H9 (cell line): ENCODE measurements at regions not wholly inside any gene's neighbourhood (a gene's known extent, or its start where the extent isn't known, plus 50 kb on each side); places are given as distances from the start of the nearest gene placed in this dataset.

ENCODE experiments used
- DNase-seq: peaks from one replicate; pipeline ENCODE4 v3.0.0-alpha.2; 2017
- H2AFZ ChIP-seq: one replicate; pipeline ENCODE4 v1.6.1; 2013; ENCODE audit warnings: mild to moderate bottlenecking, low read length, control low read depth, moderate library complexity
- H2AK5ac ChIP-seq: 2 replicates; pipeline ENCODE4 v1.6.1; 2013; ENCODE audit warnings: low read length, control low read depth, mixed read lengths; ENCODE audit not compliant: insufficient read length
- H2BK120ac ChIP-seq: one replicate; pipeline ENCODE4 v1.6.1; 2013; ENCODE audit warnings: low read depth, mild to moderate bottlenecking, low read length, control low read depth, inconsistent platforms; ENCODE audit not compliant: poor library complexity, severe bottlenecking
- H2BK12ac ChIP-seq: 2 replicates; pipeline ENCODE4 v1.6.1; 2013; ENCODE audit warnings: low read length, control low read depth, mixed read lengths, low read depth; ENCODE audit not compliant: insufficient read length
- H2BK15ac ChIP-seq: 2 replicates; pipeline ENCODE4 v1.6.1; 2013; ENCODE audit warnings: low read depth, low read length, control low read depth
- H2BK20ac ChIP-seq: one replicate; pipeline ENCODE4 v1.6.1; 2013; ENCODE audit warnings: low read depth, mild to moderate bottlenecking, low read length, control low read depth, inconsistent platforms; ENCODE audit not compliant: poor library complexity, severe bottlenecking
- H2BK5ac ChIP-seq: 2 replicates; pipeline ENCODE4 v1.6.1; 2013; ENCODE audit warnings: low read length, control low read depth, mixed read lengths; ENCODE audit not compliant: insufficient read length
- H3K14ac ChIP-seq: 2 replicates; pipeline ENCODE4 v1.6.1; 2013; ENCODE audit warnings: low read length, control low read depth; ENCODE audit not compliant: insufficient read depth
- H3K18ac ChIP-seq: 2 replicates; pipeline ENCODE4 v1.6.1; 2013; ENCODE audit warnings: low read depth, mild to moderate bottlenecking, mixed read lengths, low read length, control low read depth; ENCODE audit not compliant: insufficient read length
- H3K23ac ChIP-seq: 2 replicates; pipeline ENCODE4 v1.6.1; 2013; ENCODE audit warnings: low read length, control low read depth, mixed read lengths, low read depth; ENCODE audit not compliant: insufficient read length
- H3K23me2 ChIP-seq: 2 replicates; pipeline ENCODE4 v1.6.1; 2013; ENCODE audit warnings: low read depth, mild to moderate bottlenecking, mixed read lengths, low read length, control low read depth; ENCODE audit not compliant: insufficient read length, poor library complexity, severe bottlenecking
- H3K27ac ChIP-seq: 2 replicates; pipeline ENCODE4 v1.5.1; 2013; ENCODE audit warnings: low read length, control low read depth, mixed read lengths, low read depth; ENCODE audit not compliant: insufficient read length
- H3K27me3 ChIP-seq: 2 replicates; pipeline ENCODE4 v1.6.1; 2013; ENCODE audit warnings: low read length, control low read depth, inconsistent platforms; ENCODE audit not compliant: insufficient read depth
- H3K4ac ChIP-seq: 2 replicates; pipeline ENCODE4 v1.6.1; 2013; ENCODE audit warnings: low read depth, mild to moderate bottlenecking, control low read depth, inconsistent platforms, low read length, moderate library complexity
- H3K4me1 ChIP-seq: 2 replicates; pipeline ENCODE4 v1.6.1; 2013; ENCODE audit warnings: low read length, control low read depth, inconsistent platforms; ENCODE audit not compliant: insufficient read depth
- H3K4me2 ChIP-seq: 2 replicates; pipeline ENCODE4 v1.6.1; 2013; ENCODE audit warnings: low read length, control low read depth, mixed read lengths; ENCODE audit not compliant: insufficient read length, insufficient read depth
- H3K56ac ChIP-seq: 2 replicates; pipeline ENCODE4 v1.6.1; 2013; ENCODE audit warnings: low read depth, mild to moderate bottlenecking, mixed read lengths, low read length, control low read depth; ENCODE audit not compliant: insufficient read length
- H3K79me1 ChIP-seq: 2 replicates; pipeline ENCODE4 v1.6.1; 2013; ENCODE audit warnings: low read depth, mild to moderate bottlenecking, moderate library complexity, low read length, control low read depth, inconsistent platforms; ENCODE audit not compliant: insufficient read depth, poor library complexity, severe bottlenecking
- H3K79me2 ChIP-seq: 2 replicates; pipeline ENCODE4 v1.6.1; 2013; ENCODE audit warnings: low read length, control low read depth, inconsistent platforms; ENCODE audit not compliant: insufficient read depth
- H3K9ac ChIP-seq: 2 replicates; pipeline ENCODE4 v1.6.1; 2013; ENCODE audit warnings: low read length, control low read depth, mixed read lengths; ENCODE audit not compliant: insufficient read length; ENCODE audit errors: extremely low read depth
- H3K9me3 ChIP-seq: one replicate; pipeline ENCODE4 v1.6.1; 2013; ENCODE audit warnings: low read depth, low read length, inconsistent platforms; ENCODE audit not compliant: control insufficient read depth
- H3T11ph ChIP-seq: one replicate; pipeline ENCODE4 v1.6.1; 2013; ENCODE audit warnings: mild to moderate bottlenecking, low read length, control low read depth, inconsistent platforms
- H4K20me1 ChIP-seq: one replicate; pipeline ENCODE4 v1.6.1; 2013; ENCODE audit not compliant: control insufficient read depth, insufficient read length, insufficient read depth
- H4K5ac ChIP-seq: 2 replicates; pipeline ENCODE4 v1.6.1; 2013; ENCODE audit warnings: low read depth, mild to moderate bottlenecking, mixed read lengths, low read length, control low read depth; ENCODE audit not compliant: insufficient read length
- H4K8ac ChIP-seq: replicated peaks from 2 replicates; pipeline ENCODE4 v1.6.1; 2013; ENCODE audit warnings: low read length, control low read depth, mixed read lengths, low read depth; ENCODE audit not compliant: insufficient read length
- H4K91ac ChIP-seq: 2 replicates; pipeline ENCODE4 v1.6.1; 2013; ENCODE audit warnings: low read depth, mild to moderate bottlenecking, moderate library complexity, mixed read lengths, low read length, control low read depth; ENCODE audit not compliant: insufficient read length
- H3K27ac Mint-ChIP-seq, 3 experiments: 2 replicates in 2 of 3; 3 replicates in 1 of 3; pipeline ENCODE4 v1.8.0; 2020 to 2021; ENCODE audit warnings: mixed read lengths in 3 of 3, mild to moderate bottlenecking in 1 of 3, moderate library complexity in 1 of 3
- H3K27me3 Mint-ChIP-seq: 2 replicates; pipeline ENCODE4 v1.8.0; 2021; ENCODE audit warnings: low read depth, mild to moderate bottlenecking, moderate library complexity, mixed read lengths
- H3K36me3 Mint-ChIP-seq, 3 experiments: 2 replicates in 2 of 3; 3 replicates in 1 of 3; pipeline ENCODE4 v1.8.0; 2020 to 2021; ENCODE audit warnings: low read depth in 3 of 3, mixed read lengths in 3 of 3; ENCODE audit not compliant: insufficient read depth in 1 of 3
- H3K4me1 Mint-ChIP-seq, 2 experiments: 2 replicates each; pipeline ENCODE4 v1.8.0; 2020; ENCODE audit warnings: mixed read lengths in 2 of 2
- H3K4me3 Mint-ChIP-seq, 2 experiments: 2 replicates in 1 of 2; 3 replicates in 1 of 2; pipeline ENCODE4 v1.8.0; 2020 to 2021; ENCODE audit warnings: mild to moderate bottlenecking in 2 of 2, mixed read lengths in 2 of 2, moderate library complexity in 1 of 2
- H3K9me3 Mint-ChIP-seq, 2 experiments: 2 replicates in 1 of 2; 3 replicates in 1 of 2; pipeline ENCODE4 v1.8.0; 2020; ENCODE audit warnings: mild to moderate bottlenecking in 2 of 2, mixed read lengths in 2 of 2, moderate library complexity in 1 of 2
- TF ChIP-seq, protein P1 (sequence below): fragments of 200-600 bp; sonication (generic); conservative IDR thresholded peaks from 3 replicates; pipeline ENCODE4 v1.8.0; 2021; ENCODE audit warnings: antibody characterized with exemption, mild to moderate bottlenecking

DNA sequence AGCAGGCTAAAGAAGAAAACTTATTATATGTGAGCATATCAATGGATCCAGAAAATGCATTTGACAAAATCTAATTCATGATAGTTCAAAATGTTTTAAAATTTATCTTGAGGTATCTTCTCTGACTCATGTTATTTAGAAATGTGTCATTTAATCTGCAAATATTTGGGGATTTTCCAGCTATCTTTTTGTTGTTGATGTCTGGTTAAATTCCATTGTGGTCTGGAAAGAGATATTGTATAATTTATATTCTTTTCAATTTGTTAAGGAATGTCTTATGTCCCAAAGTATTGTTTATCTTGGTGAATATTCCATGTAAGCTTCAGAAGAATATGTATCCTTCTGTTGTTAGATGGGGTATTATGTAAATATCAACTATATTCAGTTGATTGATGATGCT is 942.5 kb downstream of the KCNMA1 start:
- no peak overlapping the region for H2BK120ac ChIP-seq
- H3K18ac ChIP-seq: no peak overlapping the region
- H3K4me3 Mint-ChIP-seq: no peak overlapping the region

More for the DNA sequence above, 942.5 kb downstream of the KCNMA1 start:
- H2BK5ac ChIP-seq: no peak overlapping the region
- H3K4me1 Mint-ChIP-seq: peaks cover 9 to 14% of the 10 kb centered on the region in 2 experiments
- no peak overlapping the region for H3K56ac ChIP-seq
- no peak overlapping the region for H3K27ac ChIP-seq
- H3K9me3 ChIP-seq: no peaks in the 10 kb centered on the region
- H3K23ac ChIP-seq: no peak overlapping the region
- no peak for DNase-seq
- peaks cover 1% of the 10 kb centered on the region; the same call in 1 of the 2 replicates for H3K27me3 Mint-ChIP-seq
- H3K27ac Mint-ChIP-seq: no peak overlapping the region
- no peak overlapping the region for H3K14ac ChIP-seq
- H4K91ac ChIP-seq: no peak overlapping the region
- no peak overlapping the region for H2BK15ac ChIP-seq
- H3K23me2 ChIP-seq: no peaks in the 10 kb centered on the region
- H3K9ac ChIP-seq: no peak overlapping the region
- H3K79me1 ChIP-seq: no peaks in the 10 kb centered on the region
- H2AK5ac ChIP-seq: no peak overlapping the region
- H4K20me1 ChIP-seq: no peaks in the 10 kb centered on the region
- H2BK20ac ChIP-seq: no peak overlapping the region
- no peak overlapping the region for H4K8ac ChIP-seq
- H3K9me3 Mint-ChIP-seq: peaks cover 19 to 25% of the 10 kb centered on the region in 2 experiments
- TF ChIP-seq, protein P1, sequence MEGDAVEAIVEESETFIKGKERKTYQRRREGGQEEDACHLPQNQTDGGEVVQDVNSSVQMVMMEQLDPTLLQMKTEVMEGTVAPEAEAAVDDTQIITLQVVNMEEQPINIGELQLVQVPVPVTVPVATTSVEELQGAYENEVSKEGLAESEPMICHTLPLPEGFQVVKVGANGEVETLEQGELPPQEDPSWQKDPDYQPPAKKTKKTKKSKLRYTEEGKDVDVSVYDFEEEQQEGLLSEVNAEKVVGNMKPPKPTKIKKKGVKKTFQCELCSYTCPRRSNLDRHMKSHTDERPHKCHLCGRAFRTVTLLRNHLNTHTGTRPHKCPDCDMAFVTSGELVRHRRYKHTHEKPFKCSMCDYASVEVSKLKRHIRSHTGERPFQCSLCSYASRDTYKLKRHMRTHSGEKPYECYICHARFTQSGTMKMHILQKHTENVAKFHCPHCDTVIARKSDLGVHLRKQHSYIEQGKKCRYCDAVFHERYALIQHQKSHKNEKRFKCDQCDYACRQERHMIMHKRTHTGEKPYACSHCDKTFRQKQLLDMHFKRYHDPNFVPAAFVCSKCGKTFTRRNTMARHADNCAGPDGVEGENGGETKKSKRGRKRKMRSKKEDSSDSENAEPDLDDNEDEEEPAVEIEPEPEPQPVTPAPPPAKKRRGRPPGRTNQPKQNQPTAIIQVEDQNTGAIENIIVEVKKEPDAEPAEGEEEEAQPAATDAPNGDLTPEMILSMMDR: no peak
- no peak overlapping the region for H3K4ac ChIP-seq
- H3T11ph ChIP-seq: no peak overlapping the region
- H2AFZ ChIP-seq: no peak overlapping the region
- H3K4me2 ChIP-seq: no peak overlapping the region
- H4K5ac ChIP-seq: no peak overlapping the region
- no peaks in the 10 kb centered on the region for H3K27me3 ChIP-seq
- no peaks in the 10 kb centered on the region; the same call in 1 of the 2 replicates for H3K4me1 ChIP-seq
- peaks cover 2 to 18% (median 7%) of the 10 kb centered on the region in 3 experiments; a peak in 6 of 7 replicates for H3K36me3 Mint-ChIP-seq
- H3K79me2 ChIP-seq: no peaks in the 10 kb centered on the region
- H2BK12ac ChIP-seq: no peak overlapping the region
